Liver (tissue), 3 donors: ENCODE measurements at regions not wholly inside any gene's neighbourhood (a gene's known extent, or its start where the extent isn't known, plus 50 kb on each side); places are given as distances from the start of the nearest gene placed in this dataset.

ENCODE experiments used
- ATF3 ChIP-seq: IDR thresholded peaks from 2 replicates; pipeline ENCODE4 v1.6.1; 2016; ENCODE audit warnings: antibody characterized with exemption
- JUND ChIP-seq, 2 donors: IDR thresholded peaks; 2 replicates each; pipeline ENCODE4 v1.6.1; 2016; ENCODE audit warnings: antibody characterized with exemption in 2 of 2
- NR2F2 ChIP-seq: IDR thresholded peaks from 2 replicates; pipeline ENCODE4 v1.6.1; 2016; ENCODE audit warnings: antibody characterized with exemption
- RAD21 ChIP-seq, 2 donors: IDR thresholded peaks; 2 replicates each; pipeline ENCODE4 v1.6.1; 2016; ENCODE audit warnings: antibody characterized with exemption in 2 of 2, mild to moderate bottlenecking in 2 of 2
- TF ChIP-seq, protein P1 (sequence below): fragments of 150-350 bp; IDR thresholded peaks from 2 replicates; pipeline ENCODE4 v1.5.1; 2017; ENCODE audit warnings: improper control_type of control experiment, low read depth, low read length; ENCODE audit not compliant: missing input control
- donor health status: healthy.
- donor health status: healthy.

DNA sequence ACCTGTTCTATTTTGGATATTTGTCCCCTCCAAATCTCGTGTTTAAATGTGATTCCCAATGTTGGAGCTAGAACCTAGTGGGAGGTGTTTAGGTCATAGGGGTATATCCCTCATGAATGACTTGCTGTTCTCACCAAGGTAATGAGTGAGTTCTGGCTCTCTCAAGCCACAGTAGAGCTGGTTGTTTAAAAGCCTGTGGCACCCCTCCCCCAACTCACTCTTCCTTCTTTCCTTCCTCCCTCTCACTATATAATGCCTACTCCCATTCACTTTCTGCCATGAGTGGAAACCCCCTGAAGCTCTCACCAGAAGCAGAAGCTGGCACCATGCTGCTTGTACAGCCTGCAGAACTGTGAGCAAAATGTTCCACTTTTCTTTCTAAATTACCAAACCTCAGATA is 341.1 kb downstream of the SI start:
- TF ChIP-seq ATF3 = no peak
- TF ChIP-seq, protein P1, sequence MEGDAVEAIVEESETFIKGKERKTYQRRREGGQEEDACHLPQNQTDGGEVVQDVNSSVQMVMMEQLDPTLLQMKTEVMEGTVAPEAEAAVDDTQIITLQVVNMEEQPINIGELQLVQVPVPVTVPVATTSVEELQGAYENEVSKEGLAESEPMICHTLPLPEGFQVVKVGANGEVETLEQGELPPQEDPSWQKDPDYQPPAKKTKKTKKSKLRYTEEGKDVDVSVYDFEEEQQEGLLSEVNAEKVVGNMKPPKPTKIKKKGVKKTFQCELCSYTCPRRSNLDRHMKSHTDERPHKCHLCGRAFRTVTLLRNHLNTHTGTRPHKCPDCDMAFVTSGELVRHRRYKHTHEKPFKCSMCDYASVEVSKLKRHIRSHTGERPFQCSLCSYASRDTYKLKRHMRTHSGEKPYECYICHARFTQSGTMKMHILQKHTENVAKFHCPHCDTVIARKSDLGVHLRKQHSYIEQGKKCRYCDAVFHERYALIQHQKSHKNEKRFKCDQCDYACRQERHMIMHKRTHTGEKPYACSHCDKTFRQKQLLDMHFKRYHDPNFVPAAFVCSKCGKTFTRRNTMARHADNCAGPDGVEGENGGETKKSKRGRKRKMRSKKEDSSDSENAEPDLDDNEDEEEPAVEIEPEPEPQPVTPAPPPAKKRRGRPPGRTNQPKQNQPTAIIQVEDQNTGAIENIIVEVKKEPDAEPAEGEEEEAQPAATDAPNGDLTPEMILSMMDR = no peak
- no peak for TF ChIP-seq JUND (IDR thresholded peaks at IDR 0.05)
- no peak for TF ChIP-seq RAD21 (IDR thresholded peaks at IDR 0.05)
- no peak for TF ChIP-seq NR2F2
